ENCODE measurements at regions not wholly inside any gene's neighbourhood (a gene's known extent, or its start where the extent isn't known, plus 50 kb on each side); places are given as distances from the start of the nearest gene placed in this dataset.
"Not testable (repeated sequence)": the region's sequence is repeated elsewhere in the genome, so short reads cannot be mapped to it uniquely, and the experiment has no call there.

DNA sequence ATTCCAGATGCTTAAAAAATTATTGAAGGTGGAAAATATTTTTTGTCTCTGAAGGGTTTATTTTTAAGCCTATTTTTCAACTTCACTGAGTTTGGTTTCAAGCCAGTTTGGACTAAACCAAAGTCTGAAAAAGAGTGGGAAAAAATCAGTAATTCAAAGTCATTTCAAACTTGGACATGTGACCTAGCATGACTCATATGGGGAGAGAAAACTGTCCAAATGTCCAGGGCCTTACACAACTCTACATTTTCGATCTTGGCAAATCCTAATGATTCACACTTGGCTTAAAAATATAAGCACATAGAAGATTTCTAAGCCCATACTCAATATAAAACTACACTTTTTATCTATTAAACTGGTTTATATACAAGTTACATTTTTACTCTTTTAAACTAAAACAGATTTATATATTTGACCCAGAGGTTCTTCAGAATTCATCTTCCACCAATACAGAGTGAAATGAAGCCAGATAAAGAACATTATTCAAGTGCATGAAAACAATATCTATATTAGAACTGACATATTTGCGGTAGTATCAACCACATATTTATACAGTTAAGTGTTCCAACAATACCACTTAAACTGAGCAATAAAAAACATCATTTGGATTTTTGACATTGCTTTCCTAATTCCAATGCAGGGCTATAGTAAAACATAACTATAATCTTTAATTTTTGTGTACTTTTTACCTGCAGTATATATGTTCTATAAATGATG, 110.3 kb upstream of the TCF21 start:
- DNase-seq (ENCODE audit: low spot score) (no peak), ATAC-seq (ENCODE audit: low FRiP score) (peak; percentile 91)
- TF ChIP-seq, protein P1, sequence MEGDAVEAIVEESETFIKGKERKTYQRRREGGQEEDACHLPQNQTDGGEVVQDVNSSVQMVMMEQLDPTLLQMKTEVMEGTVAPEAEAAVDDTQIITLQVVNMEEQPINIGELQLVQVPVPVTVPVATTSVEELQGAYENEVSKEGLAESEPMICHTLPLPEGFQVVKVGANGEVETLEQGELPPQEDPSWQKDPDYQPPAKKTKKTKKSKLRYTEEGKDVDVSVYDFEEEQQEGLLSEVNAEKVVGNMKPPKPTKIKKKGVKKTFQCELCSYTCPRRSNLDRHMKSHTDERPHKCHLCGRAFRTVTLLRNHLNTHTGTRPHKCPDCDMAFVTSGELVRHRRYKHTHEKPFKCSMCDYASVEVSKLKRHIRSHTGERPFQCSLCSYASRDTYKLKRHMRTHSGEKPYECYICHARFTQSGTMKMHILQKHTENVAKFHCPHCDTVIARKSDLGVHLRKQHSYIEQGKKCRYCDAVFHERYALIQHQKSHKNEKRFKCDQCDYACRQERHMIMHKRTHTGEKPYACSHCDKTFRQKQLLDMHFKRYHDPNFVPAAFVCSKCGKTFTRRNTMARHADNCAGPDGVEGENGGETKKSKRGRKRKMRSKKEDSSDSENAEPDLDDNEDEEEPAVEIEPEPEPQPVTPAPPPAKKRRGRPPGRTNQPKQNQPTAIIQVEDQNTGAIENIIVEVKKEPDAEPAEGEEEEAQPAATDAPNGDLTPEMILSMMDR (IDR thresholded peaks at IDR 0.05), result no peak

DNA sequence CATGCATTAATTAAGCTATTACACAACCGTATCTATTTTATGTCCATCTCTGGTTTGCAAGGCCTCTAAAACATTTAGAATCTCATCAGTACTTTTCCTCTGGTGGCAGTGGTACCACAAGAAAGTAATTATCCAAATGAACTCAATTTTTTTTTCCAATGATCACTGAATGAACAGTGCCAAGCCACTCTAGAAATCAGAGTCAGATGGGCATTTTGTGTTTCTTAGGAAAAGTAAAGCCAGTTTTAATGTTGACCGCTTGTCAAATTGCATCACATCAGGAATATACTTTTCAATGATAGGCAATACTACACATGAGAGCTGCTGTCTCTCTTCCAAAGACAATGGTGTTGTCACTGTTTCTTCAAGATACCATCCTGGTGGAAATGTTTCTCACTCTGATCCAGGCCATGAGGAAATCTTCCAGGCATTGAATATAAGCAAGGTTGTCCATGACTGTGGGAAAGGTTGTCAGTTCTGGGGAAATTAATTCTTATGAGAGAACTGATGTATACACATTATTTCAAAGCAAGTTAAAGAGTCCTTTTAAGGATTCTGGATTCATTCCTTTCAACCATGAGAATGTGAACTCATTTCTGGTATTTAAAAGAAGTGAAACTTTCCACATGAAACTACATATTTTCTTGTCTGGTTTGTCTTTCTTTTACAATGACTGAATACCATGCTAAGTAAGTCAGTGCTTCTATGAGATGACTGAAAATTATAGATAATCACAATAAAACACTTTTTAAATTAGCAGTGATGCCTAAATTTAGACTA, 108.8 kb upstream of the TCF21 start:
- DNase-seq (ENCODE audit: low spot score) (no peak), ATAC-seq (ENCODE audit: low FRiP score) (no peak)
- TF ChIP-seq, protein P1 (IDR thresholded peaks at IDR 0.05), result no peak

DNA sequence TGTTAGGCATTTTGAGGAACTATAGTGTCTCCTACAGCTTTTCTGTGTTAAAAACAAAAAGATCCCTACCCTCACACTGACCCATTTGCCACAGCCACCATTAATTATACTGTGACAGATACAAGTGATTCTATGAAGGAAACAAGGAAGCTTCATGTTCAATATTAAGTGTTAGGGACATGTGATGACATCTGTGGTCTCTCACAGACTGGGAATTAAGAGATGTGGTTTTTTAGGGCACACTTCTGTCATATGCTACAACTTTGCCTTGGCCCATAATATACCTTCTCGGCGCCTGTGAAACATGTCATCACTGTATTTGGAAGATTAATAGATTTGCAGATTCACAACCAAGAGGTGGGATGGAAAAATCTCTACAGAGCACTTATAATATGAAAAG, 102.9 kb upstream of the TCF21 start:
- ATAC-seq (ENCODE audit: low FRiP score) (no peak), DNase-seq (ENCODE audit: low spot score) (no peak)
- TF ChIP-seq, protein P1 (IDR thresholded peaks at IDR 0.05), result no peak

DNA sequence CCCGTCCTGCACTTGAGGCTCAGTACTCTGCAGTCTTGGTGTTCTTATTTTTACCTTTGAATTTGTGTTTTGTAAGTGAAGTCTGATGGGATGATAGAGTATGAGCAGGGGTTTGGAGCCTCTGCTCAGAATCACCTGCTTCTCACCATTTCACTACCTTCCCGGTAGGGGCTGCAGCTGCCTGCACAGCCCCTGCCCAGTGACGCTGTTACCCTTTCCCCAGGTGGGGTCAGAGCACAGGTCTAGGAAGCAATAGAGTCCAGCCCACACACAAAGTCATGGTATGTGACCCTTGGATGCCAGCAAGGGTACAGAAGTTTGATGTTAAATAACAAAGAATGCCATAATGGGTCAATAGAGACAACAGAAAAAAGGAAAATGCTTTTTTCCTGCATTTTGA, 101.8 kb upstream of the TCF21 start:
- no peak for ATAC-seq (ENCODE audit: low FRiP score)
- DNase-seq (ENCODE audit: low spot score), result no peak
- TF ChIP-seq, protein P1 (IDR thresholded peaks at IDR 0.05), result no peak

DNA sequence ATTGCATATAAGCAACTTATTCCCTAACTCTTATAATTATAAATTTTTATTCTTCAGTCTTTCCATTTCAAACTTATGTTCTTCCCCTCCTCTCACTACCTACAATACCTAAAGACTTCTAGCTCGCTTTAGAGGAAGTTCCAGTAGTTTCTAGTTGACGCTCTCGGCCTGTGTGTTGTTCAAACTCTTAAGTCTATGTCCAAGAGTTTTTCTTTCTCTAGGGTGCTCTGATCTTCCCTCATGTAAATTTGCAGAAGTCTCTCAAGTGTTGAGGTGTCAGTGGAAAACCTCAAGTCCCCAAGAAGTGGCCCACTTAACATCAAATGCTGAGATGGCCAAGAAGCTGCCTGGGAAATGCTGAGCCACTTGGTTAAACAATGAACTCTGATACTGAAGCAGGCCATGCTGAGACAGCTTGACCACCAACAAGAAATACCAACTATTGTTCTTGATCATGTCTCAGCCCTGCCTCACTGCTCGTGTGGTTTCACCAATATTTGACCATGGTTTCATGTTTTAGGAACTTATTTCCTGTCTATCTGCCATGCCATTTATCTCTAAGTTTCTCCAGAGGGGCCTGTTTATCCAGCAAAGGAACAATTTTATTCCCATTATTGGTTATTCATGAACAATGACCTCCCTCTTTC, 100.9 kb upstream of the TCF21 start:
- TF ChIP-seq, protein P1 (IDR thresholded peaks at IDR 0.05), result no peak
- DNase-seq (ENCODE audit: low spot score) (no peak), ATAC-seq (ENCODE audit: low FRiP score) (no peak)

DNA sequence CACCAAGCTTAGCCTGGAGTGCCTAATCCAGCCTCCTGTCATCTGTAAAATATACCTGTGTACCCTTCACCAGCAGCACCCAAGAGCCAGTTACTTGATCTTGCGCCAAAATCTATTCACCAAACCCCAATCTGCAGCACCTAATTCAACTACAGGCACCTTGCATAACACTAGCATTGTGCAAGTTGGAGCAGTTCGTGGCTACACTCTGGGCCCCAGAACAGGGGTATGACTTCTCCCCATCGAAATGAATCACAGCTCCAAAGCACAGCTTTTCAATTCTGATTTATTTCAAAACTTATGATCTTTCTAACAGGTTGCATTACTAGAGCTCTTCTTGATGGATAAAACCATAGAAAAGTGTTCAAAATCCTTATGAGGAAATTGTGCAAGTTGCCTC, 100.4 kb upstream of the TCF21 start:
- DNase-seq (ENCODE audit: low spot score), result no peak
- ATAC-seq (ENCODE audit: low FRiP score), result no peak

DNA sequence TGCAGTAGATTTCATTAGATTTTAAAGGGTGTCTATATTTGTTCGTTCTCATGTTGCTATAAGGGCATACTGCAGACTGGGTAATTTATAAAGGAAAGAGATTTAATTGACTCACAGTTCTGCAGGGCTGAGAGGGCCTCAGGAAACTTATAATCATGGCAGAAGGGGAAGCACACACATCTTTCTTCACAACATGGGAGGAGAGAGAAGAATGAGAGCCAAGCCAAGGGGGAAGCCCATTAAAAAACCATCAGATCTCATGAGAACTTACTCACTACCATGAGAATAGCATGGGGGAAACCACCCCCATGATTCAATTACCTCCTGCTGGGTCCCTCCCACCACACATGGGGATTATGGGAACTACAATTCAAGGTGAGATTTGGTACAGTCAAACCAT, 99.5 kb upstream of the TCF21 start:
- not testable (repeated sequence) for DNase-seq (ENCODE audit: low spot score); ATAC-seq (ENCODE audit: low FRiP score)

More for the DNA sequence above, 100.4 kb upstream of the TCF21 start:
- TF ChIP-seq, protein P1 (IDR thresholded peaks at IDR 0.05), result no peak

DNA sequence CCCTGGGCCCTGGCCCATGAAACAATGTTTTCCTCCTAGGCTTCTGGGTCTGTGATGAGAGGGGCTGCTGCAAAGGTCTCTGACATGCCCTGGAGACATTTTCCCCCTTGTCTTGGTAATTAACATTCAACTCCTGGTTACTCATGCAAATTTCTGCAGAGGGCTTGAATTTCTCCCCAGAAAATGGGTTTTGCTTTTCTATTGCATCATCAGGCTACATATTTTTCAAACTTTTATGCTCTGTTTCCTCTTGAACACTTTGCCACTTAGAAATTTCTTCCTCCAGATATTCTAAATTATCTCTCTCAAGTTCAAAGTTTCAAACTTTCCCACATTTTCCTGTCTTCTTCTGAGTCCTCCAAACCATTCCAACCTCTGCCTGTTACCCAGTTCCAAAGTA, 98.2 kb upstream of the TCF21 start:
- DNase-seq (ENCODE audit: low spot score); ATAC-seq (ENCODE audit: low FRiP score): not testable (repeated sequence)

DNA sequence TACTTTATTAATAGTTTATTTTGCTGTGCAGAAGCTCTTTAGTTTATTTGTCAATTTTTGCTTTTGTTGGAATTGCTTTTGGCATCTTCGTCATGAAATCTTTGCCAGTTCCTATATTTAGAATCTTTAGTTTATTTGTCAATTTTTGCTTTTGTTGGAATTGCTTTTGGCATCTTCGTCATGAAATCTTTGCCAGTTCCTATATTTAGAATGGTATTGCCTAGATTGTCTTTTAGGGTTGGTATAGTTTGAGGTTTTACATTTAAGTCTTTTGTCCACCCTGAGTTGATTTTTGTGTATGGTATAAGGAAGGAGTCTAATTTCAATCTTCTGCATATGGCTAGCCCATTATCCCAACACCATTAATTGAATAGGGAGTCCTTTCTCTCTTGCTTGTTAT, 93.9 kb upstream of the TCF21 start:
- not testable (repeated sequence) for DNase-seq (ENCODE audit: low spot score); ATAC-seq (ENCODE audit: low FRiP score)
